Prostate gland (tissue), 2 donors: ENCODE measurements at regions not wholly inside any gene's neighbourhood (a gene's known extent, or its start where the extent isn't known, plus 50 kb on each side); places are given as distances from the start of the nearest gene placed in this dataset.

ENCODE experiments used
- POLR2A ChIP-seq: fragments of 450-650 bp; IDR thresholded peaks from one replicate; pipeline ENCODE4 v1.6.1; 2016; ENCODE audit warnings: antibody characterized with exemption, mild to moderate bottlenecking
- POLR2AphosphoS5 ChIP-seq: sonication (generic); formaldehyde crosslinking; IDR thresholded peaks from one replicate; pipeline ENCODE4 v1.6.1; 2017; ENCODE audit warnings: antibody characterized with exemption
- TF ChIP-seq, protein P1 (sequence below), 4 experiments: fragments of 200-600 bp in 2 of 4; fragments of 450-650 bp in 2 of 4; sonication (generic) in 2 of 4; IDR thresholded peaks; 1 replicate in 3 of 4; 2 replicates in 1 of 4; pipeline ENCODE4 v1.5.1; 2016 to 2019; ENCODE audit warnings: antibody characterized with exemption in 4 of 4, mild to moderate bottlenecking in 2 of 4, moderate library complexity in 2 of 4

DNA sequence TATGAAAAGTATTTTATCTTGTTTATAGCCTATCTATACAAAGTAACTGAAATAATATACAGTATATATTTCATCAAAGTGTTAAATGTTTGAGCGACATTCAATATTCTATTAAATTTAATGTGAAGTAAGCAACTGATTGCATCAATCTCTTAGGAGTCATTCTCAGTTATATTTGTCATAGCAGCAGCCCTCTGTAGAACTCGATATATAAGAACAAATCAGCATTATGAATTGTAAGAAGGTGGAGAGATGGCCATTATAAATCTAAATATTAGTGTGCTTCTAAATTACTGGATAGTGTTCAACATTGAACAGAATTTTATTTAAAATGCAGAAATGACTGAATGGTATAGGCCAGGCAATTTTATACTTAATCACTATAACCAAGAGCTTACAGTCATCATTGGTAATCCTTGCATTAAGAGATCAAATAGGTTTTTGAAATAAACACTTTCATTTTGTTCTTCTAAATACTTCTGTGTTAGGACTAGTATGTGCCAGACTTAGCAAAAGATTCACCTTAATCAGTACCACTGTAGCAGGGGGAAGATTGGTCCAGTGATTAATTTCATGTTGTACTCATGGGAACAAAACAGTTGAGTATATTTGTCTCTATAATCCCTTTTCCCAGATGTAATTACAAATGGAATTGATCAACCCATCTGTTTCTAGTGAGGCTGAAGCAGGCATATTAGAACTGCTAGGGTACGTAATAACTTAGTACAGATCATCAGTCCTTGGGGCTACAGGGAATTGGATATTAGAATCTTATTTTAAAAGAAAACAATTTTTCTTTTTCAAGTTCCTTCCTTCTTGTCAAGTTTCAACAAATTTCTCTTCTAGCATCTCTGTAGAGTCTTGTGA lies 108.3 kb upstream of the TYRP1 start:
- TF ChIP-seq, protein P1, sequence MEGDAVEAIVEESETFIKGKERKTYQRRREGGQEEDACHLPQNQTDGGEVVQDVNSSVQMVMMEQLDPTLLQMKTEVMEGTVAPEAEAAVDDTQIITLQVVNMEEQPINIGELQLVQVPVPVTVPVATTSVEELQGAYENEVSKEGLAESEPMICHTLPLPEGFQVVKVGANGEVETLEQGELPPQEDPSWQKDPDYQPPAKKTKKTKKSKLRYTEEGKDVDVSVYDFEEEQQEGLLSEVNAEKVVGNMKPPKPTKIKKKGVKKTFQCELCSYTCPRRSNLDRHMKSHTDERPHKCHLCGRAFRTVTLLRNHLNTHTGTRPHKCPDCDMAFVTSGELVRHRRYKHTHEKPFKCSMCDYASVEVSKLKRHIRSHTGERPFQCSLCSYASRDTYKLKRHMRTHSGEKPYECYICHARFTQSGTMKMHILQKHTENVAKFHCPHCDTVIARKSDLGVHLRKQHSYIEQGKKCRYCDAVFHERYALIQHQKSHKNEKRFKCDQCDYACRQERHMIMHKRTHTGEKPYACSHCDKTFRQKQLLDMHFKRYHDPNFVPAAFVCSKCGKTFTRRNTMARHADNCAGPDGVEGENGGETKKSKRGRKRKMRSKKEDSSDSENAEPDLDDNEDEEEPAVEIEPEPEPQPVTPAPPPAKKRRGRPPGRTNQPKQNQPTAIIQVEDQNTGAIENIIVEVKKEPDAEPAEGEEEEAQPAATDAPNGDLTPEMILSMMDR (IDR thresholded peaks at IDR 0.05) = no peak
- TF ChIP-seq POLR2AphosphoS5 (no peak), POLR2A (no peak)
